Immature natural killer cell (primary cell): ENCODE measurements at regions not wholly inside any gene's neighbourhood (a gene's known extent, or its start where the extent isn't known, plus 50 kb on each side); places are given as distances from the start of the nearest gene placed in this dataset.
A peak's percentile ranks its signal among the peaks of the same experiment; 100 is the strongest.
"Not testable (repeated sequence)": the region's sequence is repeated elsewhere in the genome, so short reads cannot be mapped to it uniquely, and the experiment has no call there.

ENCODE experiments used
- DNase-seq, 3 donors: peaks; one replicate each; pipeline ENCODE4 v3.0.0; 2022; ENCODE audit warnings: mixed read lengths in 1 of 3
- H3K27ac Mint-ChIP-seq, 6 donors: one replicate each; pipeline ENCODE4 v1.8.0; 2020; ENCODE audit warnings: mixed read lengths in 6 of 6, mild to moderate bottlenecking in 5 of 6, inconsistent platforms in 4 of 6, moderate library complexity in 3 of 6
- H3K27me3 Mint-ChIP-seq, 3 donors: one replicate each; pipeline ENCODE4 v1.8.0; 2020 to 2021; ENCODE audit warnings: low read depth in 3 of 3, mild to moderate bottlenecking in 3 of 3, mixed read lengths in 3 of 3, moderate library complexity in 3 of 3, inconsistent platforms in 1 of 3
- H3K36me3 Mint-ChIP-seq, 3 donors: one replicate each; pipeline ENCODE4 v1.8.0; 2020; ENCODE audit warnings: mixed read lengths in 3 of 3, inconsistent platforms in 2 of 3, mild to moderate bottlenecking in 2 of 3
- H3K4me1 Mint-ChIP-seq, 2 donors: one replicate each; pipeline ENCODE4 v1.8.0; 2020; ENCODE audit warnings: inconsistent platforms in 2 of 2, mild to moderate bottlenecking in 2 of 2, mixed read lengths in 2 of 2, moderate library complexity in 1 of 2
- H3K4me3 Mint-ChIP-seq, 5 donors: one replicate each; pipeline ENCODE4 v1.8.0; 2020; ENCODE audit warnings: mild to moderate bottlenecking in 5 of 5, mixed read lengths in 5 of 5, inconsistent platforms in 3 of 5, moderate library complexity in 3 of 5
- H3K9me3 Mint-ChIP-seq, 6 donors: one replicate each; pipeline ENCODE4 v1.8.0; 2020; ENCODE audit warnings: mild to moderate bottlenecking in 6 of 6, mixed read lengths in 6 of 6, inconsistent platforms in 4 of 6, moderate library complexity in 3 of 6

GRCh38 chr6:47416396-47417345 lies 60.9 kb upstream of the CD2AP start:
- Mint-ChIP-seq H3K27ac (peak overlapping the region in 2 of 6 donors; percentile 23 to 26), H3K4me3 (no peak overlapping the region), H3K36me3 (no peaks in the 10 kb centered on the region)

DNA sequence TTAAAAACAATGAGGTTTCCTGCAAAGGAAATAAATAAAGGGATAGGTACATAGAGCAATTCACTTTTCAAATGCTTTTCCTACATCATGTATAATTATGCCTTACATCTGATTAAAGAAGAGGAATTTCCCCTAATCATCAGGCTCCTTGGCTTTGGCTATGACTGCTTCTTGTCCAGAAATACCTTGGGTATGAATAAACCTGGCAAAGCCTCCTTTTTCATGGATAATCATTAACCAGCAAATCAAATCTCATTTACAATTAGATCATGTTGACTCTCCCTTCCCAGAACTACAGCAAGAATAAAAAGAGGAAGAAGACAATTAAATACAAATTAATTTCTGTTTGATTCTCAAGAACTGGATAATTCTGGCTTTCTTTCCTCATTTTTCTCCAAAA lies 58.0 kb upstream of the CD2AP start:
- Mint-ChIP-seq H3K27ac (no peak overlapping the region), H3K9me3 (no peaks in the 10 kb centered on the region), H3K4me1 (peaks cover 7 to 9% of the 10 kb centered on the region in 2 donors), H3K4me3 (no peak overlapping the region), H3K36me3 (no peaks in the 10 kb centered on the region), H3K27me3 (peaks cover 0 to 6% (median 1%) of the 10 kb centered on the region in 3 donors)
- no peak for DNase-seq

More at GRCh38 chr6:47416396-47417345, 60.9 kb upstream of the CD2AP start:
- Mint-ChIP-seq H3K9me3 (no peaks in the 10 kb centered on the region), H3K4me1 (peaks cover 16 to 20% of the 10 kb centered on the region in 2 donors), H3K27me3 (peaks cover 0 to 2% (median 1%) of the 10 kb centered on the region in 3 donors)
- no peak for DNase-seq

- H3K4me1 Mint-ChIP-seq: no peaks in the 10 kb centered on the region
- no peak for DNase-seq
These were observed 56.9 kb upstream of the CD2AP start for GRCh38 chr6:47420394-47421371.

GRCh38 chr6:47423079-47423478 lies 54.5 kb upstream of the CD2AP start:
- no peak overlapping the region for H3K27ac Mint-ChIP-seq
- H3K4me3 Mint-ChIP-seq: no peak overlapping the region
- peaks cover 0 to 10% (median 0%) of the 10 kb centered on the region in 6 donors for H3K9me3 Mint-ChIP-seq
- DNase-seq: no peak
- peaks cover 0 to 3% (median 0%) of the 10 kb centered on the region in 3 donors for H3K36me3 Mint-ChIP-seq
- no peaks in the 10 kb centered on the region for H3K4me1 Mint-ChIP-seq
- peaks cover 0 to 4% (median 0%) of the 10 kb centered on the region in 3 donors for H3K27me3 Mint-ChIP-seq

More at GRCh38 chr6:47420394-47421371, 56.9 kb upstream of the CD2AP start:
- H3K27ac Mint-ChIP-seq: no peak overlapping the region
- no peak overlapping the region for H3K4me3 Mint-ChIP-seq
- H3K9me3 Mint-ChIP-seq: no peaks in the 10 kb centered on the region
- H3K36me3 Mint-ChIP-seq: no peaks in the 10 kb centered on the region
- peaks cover 0 to 6% (median 1%) of the 10 kb centered on the region in 3 donors for H3K27me3 Mint-ChIP-seq

DNA sequence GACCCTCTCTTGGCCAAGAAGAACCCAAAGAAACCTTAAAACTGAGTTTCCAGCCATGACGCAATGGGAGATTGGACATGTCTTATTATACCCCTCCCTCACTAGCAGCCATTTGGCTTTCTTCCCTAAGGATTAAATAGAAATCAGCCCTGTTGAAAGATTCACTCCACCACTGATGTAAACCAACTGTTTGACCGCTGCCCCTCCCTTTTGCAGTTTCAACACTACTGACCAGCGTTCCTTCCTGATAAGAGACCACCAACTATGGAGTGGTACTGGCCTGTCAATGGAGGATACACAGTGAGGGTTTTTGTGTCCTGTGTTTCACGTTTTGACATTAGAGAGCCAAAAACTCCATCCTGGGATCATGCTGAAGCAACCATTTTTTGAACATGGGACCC lies 53.2 kb upstream of the CD2AP start:
- no peak overlapping the region for H3K27ac Mint-ChIP-seq

DNA sequence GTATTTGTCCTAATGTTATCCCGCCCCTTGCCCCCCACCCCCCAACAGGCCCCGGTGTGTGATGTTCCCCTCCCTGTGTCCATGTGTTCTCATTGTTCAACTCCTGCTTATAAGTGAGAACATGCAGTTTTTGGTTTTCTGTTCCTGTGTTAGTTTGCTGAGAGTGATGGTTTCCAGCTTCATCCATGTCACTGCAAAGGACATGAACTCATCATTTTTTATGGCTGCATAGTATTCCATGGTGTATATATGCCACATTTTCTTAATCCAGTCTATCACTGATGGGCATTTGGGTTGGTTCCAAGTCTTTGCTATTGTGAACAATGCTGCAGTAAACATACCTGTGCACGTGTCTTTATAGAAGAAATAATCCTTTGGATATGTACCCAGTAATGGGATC lies 51.9 kb upstream of the CD2AP start:
- H3K36me3 Mint-ChIP-seq: peaks cover 0 to 14% (median 8%) of the 10 kb centered on the region in 3 donors
- H3K4me1 Mint-ChIP-seq, H3K27me3 Mint-ChIP-seq, H3K4me3 Mint-ChIP-seq, DNase-seq, H3K27ac Mint-ChIP-seq: not testable (repeated sequence)
- H3K9me3 Mint-ChIP-seq: peaks cover under 1 to 26% (median 7%) of the 10 kb centered on the region in 6 donors

More for the DNA sequence above, 53.2 kb upstream of the CD2AP start:
- no peak overlapping the region for H3K4me3 Mint-ChIP-seq
- H3K9me3 Mint-ChIP-seq: peaks cover 0 to 17% (median 5%) of the 10 kb centered on the region in 6 donors
- peaks cover 0 to 9% (median 5%) of the 10 kb centered on the region in 3 donors for H3K36me3 Mint-ChIP-seq
- peaks cover 0 to 4% (median 1%) of the 10 kb centered on the region in 3 donors for H3K27me3 Mint-ChIP-seq
- H3K4me1 Mint-ChIP-seq: no peaks in the 10 kb centered on the region
- no peak for DNase-seq

- no peak for DNase-seq
- Mint-ChIP-seq H3K9me3 (peaks cover 1 to 29% (median 8%) of the 10 kb centered on the region in 6 donors), H3K27ac (no peak overlapping the region), H3K4me1 (no peaks in the 10 kb centered on the region), H3K27me3 (peaks cover 0 to 7% (median 4%) of the 10 kb centered on the region in 3 donors), H3K36me3 (peaks cover 0 to 17% (median 8%) of the 10 kb centered on the region in 3 donors), H3K4me3 (no peak overlapping the region)
These were observed 50.9 kb upstream of the CD2AP start for GRCh38 chr6:47426524-47427302.

DNA sequence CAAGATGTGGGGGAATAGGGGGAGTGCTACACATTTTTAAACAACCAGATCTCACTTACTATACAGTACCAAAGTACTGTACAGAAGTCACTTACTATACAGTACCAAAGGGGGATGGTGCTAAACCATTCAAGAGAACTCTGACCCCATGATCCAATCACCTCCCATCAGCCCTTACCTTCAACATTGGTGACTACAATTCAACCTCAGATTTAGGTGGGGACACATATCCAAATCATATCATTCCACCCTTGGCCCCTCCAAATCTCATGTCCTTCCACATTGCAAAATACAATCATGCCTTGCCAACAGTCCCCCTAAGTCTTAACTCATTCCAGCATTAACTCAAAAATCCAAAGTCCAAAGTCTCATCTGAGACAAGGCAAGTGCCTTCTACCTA lies 49.9 kb upstream of the CD2AP start:
- Mint-ChIP-seq H3K27ac (no peak overlapping the region), H3K4me3 (no peak overlapping the region), H3K27me3 (peaks cover 0 to 7% (median 4%) of the 10 kb centered on the region in 3 donors), H3K9me3 (peaks cover 1 to 29% (median 8%) of the 10 kb centered on the region in 6 donors), H3K36me3 (peaks cover 0 to 17% (median 8%) of the 10 kb centered on the region in 3 donors), H3K4me1 (no peaks in the 10 kb centered on the region)
- no peak for DNase-seq
